Femur (tissue), 1 donor: ENCODE measurements at regions not wholly inside any gene's neighbourhood (a gene's known extent, or its start where the extent isn't known, plus 50 kb on each side); places are given as distances from the start of the nearest gene placed in this dataset.
"Not testable (repeated sequence)": the region's sequence is repeated elsewhere in the genome, so short reads cannot be mapped to it uniquely, and the experiment has no call there.

Experiments used
- DNase-seq: peaks from one replicate; pipeline ENCODE4 v3.0.0-alpha.2; 2017

DNA sequence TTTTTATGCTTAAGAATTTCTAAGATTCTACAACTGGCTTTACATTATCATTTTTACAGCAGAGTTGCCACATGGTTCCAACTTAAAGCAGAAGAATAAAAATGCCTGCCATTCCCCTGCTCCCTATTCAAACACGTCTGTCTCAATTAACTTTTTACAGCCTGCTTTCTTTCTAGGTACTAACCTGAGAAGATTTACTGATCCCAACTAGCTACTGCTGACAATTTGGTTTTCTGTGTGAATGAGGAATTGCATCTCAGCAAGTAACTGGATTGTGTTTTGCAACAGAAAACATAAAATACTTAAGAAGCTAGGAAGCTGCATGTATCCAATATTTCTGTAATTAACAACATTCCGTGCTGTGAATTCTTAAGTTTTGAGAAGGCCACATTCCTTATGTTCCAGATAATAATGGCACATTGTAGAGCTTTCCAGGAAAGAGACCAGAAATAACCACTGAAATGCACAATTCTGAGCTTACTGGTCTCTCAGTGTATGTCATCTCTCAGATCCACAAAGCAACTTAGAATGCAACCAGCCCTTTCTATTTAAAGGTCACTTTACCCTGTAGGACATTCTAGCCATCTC is 306.8 kb upstream of the NMUR2 start:
- no peak for DNase-seq

DNA sequence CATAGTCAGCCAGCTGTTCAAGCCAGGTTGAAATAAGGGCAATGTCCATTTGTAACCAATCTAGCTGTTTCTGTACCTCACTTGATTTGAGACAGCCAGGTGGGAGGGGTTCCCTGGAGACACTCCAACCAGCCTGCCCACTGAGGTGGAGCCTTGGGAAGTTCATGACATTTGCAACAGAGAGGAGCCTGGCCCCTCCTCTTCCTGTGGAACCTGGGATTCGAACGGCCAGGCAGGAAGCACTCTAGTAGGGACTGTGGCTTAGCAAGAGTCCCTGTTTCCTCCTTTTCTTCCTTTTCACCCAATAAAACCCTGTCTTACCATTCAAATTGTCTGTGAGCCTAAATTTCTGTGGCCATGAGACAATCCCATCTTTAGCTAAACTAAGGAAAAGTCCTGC is 312.3 kb upstream of the NMUR2 start:
- DNase-seq, result no peak

DNA sequence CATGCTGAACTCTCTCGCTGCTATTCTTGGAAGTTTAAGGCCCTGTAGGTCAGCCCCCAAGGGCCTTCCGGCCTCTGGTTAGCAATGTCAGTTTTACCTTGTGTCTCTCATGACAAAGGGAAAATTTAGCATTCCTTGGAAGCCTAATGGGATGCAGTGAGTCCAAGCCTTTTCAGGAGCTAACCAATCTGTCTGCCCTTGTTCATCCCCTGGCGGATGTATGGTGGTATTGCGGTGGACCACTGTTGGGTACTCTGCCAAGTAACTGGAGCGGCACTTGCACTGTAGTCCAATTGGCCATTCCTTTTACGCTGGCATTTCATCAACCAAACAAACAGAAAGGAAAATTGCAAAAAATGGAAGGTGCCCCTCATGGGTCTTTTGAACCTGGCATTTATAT is 318.4 kb upstream of the NMUR2 start:
- no peak for DNase-seq

DNA sequence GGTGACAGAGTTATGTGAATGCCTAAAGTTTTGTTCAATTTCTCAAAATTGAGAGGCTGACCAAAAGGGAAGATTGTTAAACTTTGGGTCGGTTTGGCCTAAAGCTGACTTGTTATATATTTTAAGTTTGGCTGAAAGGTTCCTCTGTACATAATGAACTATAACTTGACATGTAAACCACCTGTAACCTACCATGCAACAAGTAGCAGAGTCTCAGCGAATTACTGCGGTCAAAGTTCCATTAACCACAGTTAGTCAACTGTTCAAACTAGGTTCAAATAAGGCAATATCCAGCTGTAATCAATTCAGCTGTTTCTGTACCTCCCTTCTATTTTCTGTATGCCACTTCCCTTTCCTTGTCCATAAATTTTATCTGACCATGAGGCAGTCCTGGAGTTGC is 325.1 kb upstream of the NMUR2 start:
- DNase-seq, result no peak

DNA sequence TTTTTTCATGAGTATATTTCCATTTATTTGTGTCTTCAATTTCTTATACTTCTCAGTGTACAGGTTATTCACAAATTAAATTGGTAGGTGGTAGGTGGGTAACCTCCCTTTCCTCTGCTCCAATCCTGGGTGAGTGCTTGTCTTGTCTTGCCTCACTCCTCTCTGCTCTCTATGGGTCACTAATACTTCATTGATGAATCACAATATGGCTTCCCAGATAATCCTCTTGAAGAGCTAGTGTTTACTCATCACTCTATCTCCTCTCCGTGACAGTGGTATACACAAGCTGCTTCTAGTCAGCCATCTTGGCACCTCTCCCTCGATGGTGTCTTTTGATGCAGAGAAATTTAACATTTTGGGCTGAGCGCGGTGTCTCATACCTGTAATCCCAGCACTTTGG is 331.8 kb upstream of the NMUR2 start:
- no peak for DNase-seq

DNA sequence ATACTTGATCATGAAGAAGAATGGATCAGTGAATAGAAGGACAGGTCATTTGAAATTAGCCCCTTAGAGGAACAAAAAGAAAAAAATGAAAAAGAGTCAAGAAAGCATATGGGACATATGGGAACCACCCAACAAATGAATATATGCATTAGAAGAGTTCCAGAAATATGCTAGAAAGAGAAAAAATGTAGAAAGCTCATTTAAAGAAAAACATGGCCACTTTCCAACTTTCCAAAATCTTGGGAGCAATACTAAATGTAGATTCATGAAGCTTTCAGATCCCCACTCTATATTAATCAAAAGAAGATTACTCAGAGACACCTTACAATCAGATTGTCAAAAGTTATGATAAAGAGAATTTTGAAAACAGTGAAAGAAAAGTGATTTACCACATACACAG is 334.8 kb upstream of the NMUR2 start:
- no peak for DNase-seq

DNA sequence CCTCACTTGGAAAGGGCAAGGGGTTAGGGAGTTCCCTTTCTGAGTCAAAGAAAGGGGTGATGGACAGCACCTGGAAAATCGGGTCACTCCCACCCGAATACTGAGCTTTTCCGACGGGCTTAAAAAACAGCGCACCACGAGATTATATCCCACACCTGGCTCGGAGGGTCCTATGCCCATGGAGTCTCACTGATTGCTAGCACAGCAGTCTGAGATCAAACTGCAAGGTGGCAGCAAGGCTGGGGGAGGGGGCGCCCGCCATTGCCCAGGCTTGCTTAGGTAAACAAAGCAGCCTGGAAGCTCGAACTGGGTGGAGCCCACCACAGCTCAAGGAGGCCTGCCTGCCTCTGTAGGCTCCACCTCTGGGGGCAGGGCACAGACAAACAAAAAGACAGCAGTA is 336.0 kb upstream of the NMUR2 start:
- not testable (repeated sequence) for DNase-seq

DNA sequence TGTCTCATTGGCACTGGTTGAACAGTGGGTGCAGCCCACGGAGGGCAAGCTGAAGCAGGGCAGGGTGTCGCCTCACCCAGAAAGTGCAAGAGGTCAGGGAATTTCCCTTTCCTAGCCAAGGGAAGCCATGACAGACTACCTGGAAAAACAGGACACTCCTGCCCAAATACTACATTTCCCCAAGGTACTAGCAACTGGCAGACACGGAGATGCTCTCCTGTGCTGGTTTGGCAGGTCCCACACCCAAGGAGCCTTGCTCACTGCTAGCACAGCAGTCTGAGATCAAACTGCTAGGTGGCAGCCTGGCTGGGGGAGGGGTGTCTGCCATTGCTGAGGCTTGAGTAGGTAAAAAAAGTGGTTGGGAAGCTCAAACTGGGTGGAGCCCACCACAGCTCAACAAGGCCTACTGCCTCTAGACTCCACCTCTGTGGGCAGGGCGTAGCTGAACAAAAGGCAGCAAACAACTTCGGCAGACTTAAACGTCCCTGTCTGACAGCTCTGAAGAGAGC is 382.7 kb upstream of the NMUR2 start:
- not testable (repeated sequence) for DNase-seq

DNA sequence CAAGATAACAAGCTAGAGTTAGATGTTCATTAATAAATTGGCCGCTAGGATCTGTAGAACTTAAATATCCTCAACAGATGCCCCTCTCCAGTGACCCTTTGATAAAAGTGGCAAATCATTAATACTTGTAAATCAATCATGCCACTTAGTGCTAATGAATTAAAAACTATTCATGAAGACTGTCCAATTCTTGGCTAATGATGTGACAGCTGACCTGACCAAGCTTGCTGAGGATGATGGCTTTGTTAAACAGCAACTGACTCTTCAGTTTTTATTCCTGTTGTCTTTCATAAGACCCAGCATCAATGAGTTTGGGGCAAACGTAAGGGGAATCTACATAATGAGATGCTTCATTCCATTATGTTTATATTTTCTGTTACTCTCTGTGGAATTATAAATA is 396.8 kb upstream of the NMUR2 start:
- DNase-seq, result no peak

DNA sequence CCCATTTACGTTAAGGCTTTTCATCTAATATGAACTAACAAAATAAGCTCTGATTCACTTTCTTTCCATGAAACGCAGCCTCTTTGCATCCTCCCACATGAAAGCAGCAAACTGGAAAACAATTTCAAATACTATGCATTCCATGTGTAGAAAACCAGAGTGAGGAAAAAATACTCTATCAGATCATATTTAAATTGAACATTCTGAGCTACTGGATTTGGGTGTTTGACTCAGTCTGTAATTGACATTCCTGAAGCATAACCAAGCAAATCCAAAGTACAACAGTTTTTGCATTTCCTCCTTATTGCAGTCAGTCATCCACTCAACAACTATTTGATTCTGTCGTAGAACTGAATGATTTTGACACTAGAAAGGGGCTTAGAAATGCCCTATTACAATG is 399.1 kb upstream of the NMUR2 start:
- no peak for DNase-seq

DNA sequence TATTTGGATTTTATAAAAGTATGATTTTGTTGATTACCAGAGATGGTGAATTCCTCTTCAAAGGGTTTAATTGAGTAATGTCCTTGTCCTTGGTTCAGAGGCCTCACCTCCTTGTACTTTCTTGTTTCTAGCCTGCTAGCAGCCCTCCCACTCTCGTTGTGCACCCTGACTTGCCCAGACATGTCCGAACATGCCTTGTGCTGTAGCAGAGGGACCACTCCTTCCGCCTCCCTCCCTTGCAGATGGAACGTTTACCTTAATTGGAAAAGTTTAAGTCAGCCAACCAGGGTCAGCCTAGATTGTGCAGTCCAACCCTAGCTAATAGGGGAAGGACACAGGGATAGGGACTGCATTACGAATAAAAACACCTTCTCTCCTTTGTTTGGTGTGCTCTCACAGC is 406.9 kb upstream of the NMUR2 start:
- DNase-seq, result no peak

DNA sequence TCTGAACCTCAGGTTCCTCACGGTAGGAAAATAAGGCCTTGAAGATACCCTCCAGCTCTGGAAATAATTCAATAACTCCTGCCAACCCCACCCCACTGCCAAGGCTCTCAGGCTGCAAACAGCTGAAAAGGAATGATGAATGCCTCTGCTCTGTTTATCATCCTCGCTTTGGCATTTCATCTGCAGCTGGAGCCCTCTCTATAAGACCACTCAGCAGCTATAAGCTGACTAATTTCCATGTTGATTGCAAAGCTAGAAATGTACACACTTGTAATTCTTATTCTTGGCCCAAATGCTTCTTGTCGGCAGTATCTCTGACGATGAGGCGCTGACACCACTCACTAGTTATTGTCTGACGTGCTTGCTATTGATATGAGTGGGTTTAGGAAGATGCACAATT is 408.4 kb upstream of the NMUR2 start:
- DNase-seq, result no peak

DNA sequence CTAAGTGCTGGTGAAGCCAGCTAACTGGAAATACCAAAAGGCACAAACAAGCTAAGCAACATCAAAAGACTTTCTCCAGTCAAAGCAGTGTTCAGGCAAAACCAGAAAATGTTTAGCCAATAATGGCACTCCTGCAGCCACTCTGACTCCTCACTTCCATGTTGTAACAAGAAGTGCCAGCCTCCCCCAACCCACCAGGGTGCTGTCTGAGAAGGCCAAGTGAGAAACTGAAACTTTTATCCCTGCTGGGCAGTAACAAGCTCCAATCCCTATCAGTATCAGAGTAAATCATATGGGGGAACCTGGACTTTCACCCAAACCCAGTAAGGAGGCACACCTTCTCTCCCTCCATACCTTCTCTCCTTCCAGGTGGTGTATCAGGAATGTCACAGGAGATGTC is 414.8 kb upstream of the NMUR2 start:
- DNase-seq, result no peak

DNA sequence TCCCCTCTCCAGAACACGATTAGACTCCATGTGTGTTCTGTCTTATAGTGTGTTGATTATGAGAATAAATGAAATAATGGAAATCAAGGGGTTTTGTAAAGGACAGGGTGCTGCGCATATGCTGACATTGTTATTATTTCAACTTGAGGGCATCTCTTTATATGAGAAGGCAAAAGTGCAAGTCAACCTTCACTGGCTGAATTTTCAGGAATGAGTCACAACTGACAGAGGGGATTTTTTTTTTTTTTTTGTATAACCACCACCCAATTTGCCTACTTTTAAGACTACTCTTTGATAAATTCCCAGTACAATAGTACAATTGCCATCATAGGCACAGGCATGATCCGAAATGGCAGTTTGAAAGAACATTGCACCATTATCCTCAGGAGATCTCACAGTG is 419.2 kb upstream of the NMUR2 start:
- DNase-seq, result no peak

DNA sequence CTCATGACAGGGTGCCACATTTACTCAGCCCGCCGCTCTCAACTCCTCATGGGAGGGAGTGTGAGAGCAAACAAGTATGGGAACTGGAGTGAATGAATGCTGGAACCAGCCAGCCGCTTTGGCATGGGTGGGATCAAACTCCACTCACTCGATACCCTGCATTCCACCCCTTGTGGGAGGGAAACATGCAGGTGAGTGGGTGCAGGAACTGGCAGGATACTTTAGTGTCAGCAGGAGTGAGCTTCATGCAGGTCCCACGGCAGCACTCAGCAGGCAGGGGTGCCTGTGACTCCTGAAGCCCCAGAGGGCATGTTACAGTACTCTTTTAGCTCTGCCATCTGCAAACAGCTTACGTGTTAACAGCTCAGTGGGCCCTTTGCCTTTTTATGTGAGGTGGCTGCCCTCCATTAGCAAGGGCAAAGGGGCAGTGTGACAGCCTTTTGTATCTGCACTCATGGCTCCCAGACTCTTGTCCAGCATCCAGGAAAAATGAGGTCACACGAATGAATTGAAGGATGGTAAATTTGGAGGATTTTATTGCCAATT is 433.2 kb upstream of the NMUR2 start:
- DNase-seq, result no peak

DNA sequence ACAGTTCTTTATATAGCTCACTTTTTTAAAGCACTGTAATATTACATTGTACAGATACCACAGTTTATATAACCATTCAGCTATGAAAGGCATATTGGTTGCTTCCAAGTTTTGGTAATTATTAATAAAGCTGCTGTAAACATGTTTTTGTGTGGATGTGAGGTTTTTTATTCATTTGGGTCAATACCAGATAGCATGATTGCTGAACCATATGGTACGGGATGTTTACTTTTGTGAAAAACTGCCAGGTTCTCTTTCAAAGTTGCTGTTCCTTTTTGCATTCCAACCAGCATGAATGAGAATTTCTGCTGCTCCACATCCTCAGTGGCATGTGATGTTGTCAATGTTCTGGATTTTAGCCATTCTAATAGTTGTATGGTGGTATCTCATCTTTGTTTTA is 439.6 kb upstream of the NMUR2 start:
- DNase-seq, result no peak

DNA sequence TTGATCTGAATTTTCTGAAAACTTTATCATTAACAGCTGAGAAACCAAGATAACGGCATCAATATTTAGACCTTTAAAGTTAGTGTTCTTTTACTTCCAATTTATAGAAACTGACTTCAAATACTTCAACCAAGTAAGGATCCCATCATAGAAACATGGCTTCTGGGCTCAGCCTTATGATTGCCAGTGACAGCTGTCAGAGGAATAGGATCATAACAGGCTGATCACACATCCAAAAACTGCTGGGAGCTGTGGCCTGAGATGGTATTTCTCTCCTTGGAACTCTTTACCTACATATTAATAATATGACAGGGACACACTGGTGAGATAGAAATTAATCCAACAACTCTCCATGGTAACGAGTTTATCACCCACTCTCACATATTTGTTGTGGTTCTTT is 448.3 kb upstream of the NMUR2 start:
- no peak for DNase-seq

DNA sequence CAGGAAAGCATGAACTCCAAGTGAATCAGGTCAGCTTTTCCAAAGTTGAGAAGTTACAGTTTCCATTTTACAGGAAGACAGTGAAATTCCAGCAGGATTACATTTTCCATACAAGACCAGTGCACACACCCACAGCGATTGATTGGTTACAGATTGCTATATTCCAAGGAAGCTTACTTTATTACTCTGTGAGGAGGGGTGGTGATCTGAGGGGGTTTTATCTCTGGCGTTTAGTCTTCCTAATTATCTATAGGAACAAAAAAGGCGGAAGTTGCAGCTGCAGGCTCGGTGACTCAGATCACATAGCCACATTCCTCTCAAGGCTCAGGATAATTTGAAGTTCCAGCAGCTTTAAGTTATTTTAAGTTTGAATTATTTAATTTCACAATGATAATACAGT is 450.4 kb upstream of the NMUR2 start:
- DNase-seq, result no peak

DNA sequence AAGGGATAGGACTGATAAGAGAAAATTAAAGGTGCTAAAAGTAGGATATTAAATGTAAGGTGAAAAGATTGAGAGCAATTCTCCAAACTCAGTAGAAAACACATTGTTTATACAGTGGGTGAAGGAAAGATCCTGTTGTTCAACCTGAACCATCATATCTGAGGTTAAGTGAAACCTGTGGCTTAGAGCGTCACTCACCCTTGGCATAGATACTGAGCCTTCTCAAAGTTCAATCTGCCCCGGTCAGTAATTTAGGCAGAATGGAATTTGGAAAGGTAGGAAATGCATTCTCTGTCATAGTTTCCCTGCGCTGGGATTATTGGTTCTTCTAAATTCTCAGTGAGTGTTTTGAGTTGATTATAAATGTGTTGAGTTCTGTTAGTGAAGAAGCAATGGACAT is 456.2 kb upstream of the NMUR2 start:
- DNase-seq, result no peak

DNA sequence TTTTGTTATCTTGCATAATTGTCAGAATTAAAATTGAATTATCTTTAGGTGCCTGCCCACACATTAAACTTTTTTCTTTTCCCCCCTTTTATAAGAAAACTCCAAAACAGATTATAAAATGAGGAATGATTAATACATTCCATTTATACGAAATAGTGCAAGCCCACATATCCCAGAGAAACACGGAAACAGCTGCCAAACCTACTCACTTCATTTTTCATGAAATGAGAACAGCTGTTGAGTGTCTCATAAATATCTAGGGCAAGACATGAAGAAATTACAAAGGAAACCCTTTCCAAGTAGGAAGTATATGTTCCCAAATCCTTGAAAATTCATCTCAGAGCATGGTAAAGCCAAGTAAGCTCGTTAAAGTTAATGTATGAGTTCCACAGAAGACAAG is 459.4 kb upstream of the NMUR2 start:
- no peak for DNase-seq

DNA sequence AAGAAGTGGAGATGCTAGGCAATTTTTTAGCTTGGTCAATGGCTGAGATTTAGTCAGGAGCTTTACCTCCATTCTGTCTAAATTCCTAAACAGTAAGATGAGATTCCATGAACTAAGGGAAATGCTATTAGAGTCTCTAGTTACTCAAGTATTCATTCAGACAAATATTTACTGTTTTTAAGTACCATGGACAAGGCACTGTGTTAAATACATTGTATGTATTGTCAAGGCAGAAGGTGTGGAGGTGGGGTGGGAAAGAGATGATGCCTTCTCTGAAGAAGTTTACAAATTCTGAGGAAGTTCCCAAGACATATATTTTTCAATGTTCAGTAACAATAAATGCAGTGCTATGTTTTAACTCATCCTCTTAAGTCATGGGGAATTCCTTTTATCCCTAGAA is 459.9 kb upstream of the NMUR2 start:
- no peak for DNase-seq

DNA sequence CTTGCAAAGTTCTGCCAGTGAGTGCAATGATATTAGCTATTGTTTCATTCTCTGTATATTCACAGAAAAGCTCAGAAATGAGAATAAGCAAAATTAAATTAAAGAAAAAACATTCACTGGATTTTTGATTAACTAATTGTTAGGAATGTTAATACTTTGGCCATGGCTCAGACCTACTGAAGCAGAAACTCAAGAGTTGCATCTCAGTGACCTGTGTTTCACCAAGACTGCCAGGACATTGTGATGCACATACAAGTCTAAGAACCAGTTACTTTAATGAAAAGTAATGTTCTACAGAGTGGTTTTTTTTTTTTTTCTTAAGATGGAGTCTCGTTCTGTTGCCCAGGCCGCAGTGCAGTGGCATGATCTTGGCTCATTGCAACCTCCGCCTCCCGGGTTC is 464.9 kb upstream of the NMUR2 start:
- DNase-seq, result no peak

DNA sequence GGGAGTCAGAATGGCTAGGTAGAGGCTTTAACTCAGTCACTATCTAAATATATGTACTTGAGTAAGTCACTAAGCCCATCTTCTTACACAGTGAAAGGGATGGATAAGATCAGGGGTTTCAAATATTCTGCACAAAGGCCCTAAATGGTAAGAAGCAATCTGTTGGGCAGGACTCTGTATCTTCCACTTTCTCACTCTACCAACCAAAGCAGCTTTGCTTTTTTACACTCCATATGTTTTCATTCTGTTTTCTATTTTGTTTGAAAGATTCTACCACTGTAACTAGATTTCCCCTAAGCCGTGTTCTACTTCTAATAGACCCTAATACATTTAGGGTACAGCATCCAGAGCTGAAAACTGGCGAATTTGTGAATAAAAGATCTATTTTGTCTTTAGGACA is 477.5 kb upstream of the NMUR2 start:
- DNase-seq, result no peak

DNA sequence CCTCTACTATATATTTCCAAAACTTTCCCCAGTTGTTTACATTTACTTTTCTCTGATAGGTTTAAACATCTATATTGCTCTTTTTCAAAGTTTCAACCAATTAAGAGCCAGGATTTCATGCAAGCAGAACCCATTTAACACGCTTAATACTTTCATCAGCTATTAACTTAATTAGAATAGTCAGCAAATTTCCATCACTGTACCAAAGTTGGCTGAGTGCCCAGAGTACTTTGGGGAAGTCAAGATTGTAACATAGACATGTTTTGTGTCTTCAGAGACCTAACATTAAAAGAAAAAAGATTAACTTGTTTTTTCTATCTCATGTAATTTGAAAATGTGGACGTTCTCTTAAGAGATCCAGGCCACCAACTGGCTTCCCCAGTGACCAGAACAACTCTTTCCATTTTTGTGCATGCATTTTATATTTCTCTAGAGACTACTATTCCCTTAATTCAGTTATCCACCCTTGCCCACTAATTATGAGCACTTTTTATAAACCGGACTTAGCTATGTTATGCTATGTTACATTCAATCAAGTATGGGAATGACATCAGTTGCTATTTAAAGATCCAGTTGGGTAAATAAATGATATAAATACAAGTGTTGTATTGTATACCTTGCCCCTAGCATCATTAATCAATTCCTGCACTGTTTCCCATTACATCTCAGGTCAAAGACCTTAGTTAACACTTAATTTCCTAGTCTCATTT is 478.1 kb upstream of the NMUR2 start:
- no peak for DNase-seq

DNA sequence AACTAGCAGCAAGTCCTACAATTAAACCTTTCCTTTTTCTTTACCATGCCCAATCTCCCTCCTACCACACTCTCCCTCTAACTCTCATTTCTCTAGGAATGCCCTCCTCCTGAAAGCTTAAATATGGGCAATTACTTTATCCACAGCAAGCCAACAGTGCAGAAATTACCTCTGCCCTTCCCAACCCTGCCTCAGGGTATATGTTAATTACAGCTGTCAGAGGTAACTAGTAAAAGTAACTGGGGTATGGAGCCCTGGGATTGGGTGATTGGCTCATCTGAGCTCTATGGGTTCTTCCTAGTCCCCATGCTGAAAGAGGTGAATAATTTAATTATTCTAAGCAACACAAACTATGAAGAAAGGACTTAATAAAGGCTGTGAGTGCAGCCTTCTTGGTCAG is 478.9 kb upstream of the NMUR2 start:
- no peak for DNase-seq
